Liver (tissue), 8 donors: ENCODE measurements at regions not wholly inside any gene's neighbourhood (a gene's known extent, or its start where the extent isn't known, plus 50 kb on each side); places are given as distances from the start of the nearest gene placed in this dataset.

Experiments used
- DNase-seq: peaks from one replicate; pipeline ENCODE4 v3.0.0-alpha.2; 2017; ENCODE audit warnings: low spot score
- H3K27ac ChIP-seq, 2 donors: one replicate each; pipeline ENCODE4 v1.7.0; 2013; ENCODE audit warnings: inconsistent platforms in 2 of 2, low read length in 2 of 2, control low read depth in 1 of 2, low read depth in 1 of 2, mild to moderate bottlenecking in 1 of 2
- H3K27me3 ChIP-seq, 4 donors: one replicate each; pipeline versions ENCODE4 v1.6.1 to v1.7.0; 2013; ENCODE audit warnings: low read length in 3 of 4, inconsistent platforms in 1 of 4, mild to moderate bottlenecking in 1 of 4, moderate library complexity in 1 of 4; ENCODE audit not compliant: control insufficient read depth in 4 of 4, insufficient read depth in 4 of 4
- H3K36me3 ChIP-seq, 4 donors: one replicate each; pipeline versions ENCODE4 v1.6.1 to v1.7.0; 2013; ENCODE audit warnings: low read length in 3 of 4, mild to moderate bottlenecking in 3 of 4, low read depth in 1 of 4, moderate library complexity in 1 of 4; ENCODE audit not compliant: control insufficient read depth in 4 of 4, insufficient read depth in 3 of 4
- H3K4me1 ChIP-seq, 4 donors: one replicate each; pipeline versions ENCODE4 v1.6.1 to v1.7.0; 2013; ENCODE audit warnings: low read length in 3 of 4, mild to moderate bottlenecking in 3 of 4, moderate library complexity in 1 of 4; ENCODE audit not compliant: control insufficient read depth in 4 of 4, insufficient read depth in 4 of 4
- H3K4me3 ChIP-seq, 3 donors: one replicate each; pipeline versions ENCODE4 v1.6.1 to v1.7.0; 2013; ENCODE audit warnings: low read length in 3 of 3, control low read depth in 1 of 3, low read depth in 1 of 3, mild to moderate bottlenecking in 1 of 3
- H3K9ac ChIP-seq, 2 donors: one replicate each; pipeline ENCODE4 v1.7.0; 2013; ENCODE audit warnings: low read length in 2 of 2, mild to moderate bottlenecking in 2 of 2, moderate library complexity in 2 of 2, control low read depth in 1 of 2, low read depth in 1 of 2
- H3K9me3 ChIP-seq, 4 donors: one replicate each; pipeline versions ENCODE4 v1.6.1 to v1.7.0; 2013; ENCODE audit warnings: low read length in 3 of 4; ENCODE audit not compliant: control insufficient read depth in 4 of 4
- EGR1 ChIP-seq, 2 donors: IDR thresholded peaks; 2 replicates each; pipeline ENCODE4 v1.6.1; 2016 to 2018; ENCODE audit warnings: antibody characterized with exemption in 2 of 2, low read depth in 2 of 2
- FOXA1 ChIP-seq: IDR thresholded peaks from 2 replicates; pipeline ENCODE4 v1.6.1; 2016; ENCODE audit warnings: antibody characterized with exemption
- FOXA2 ChIP-seq: IDR thresholded peaks from 2 replicates; pipeline ENCODE4 v1.6.1; 2016; ENCODE audit warnings: antibody characterized with exemption
- GABPA ChIP-seq, 2 donors: IDR thresholded peaks in 1 of 2; conservative IDR thresholded peaks in 1 of 2; 2 replicates each; pipeline ENCODE4 v1.6.1; 2016; ENCODE audit warnings: antibody characterized with exemption in 2 of 2, mild to moderate bottlenecking in 1 of 2, moderate library complexity in 1 of 2
- HNF4A ChIP-seq, 2 donors: conservative IDR thresholded peaks; 2 replicates each; pipeline ENCODE4 v1.6.1; 2016; ENCODE audit warnings: antibody characterized with exemption in 2 of 2, mild to moderate bottlenecking in 2 of 2
- HNF4G ChIP-seq: IDR thresholded peaks from 2 replicates; pipeline ENCODE4 v1.6.1; 2016; ENCODE audit warnings: antibody characterized with exemption
- NR2F2 ChIP-seq: IDR thresholded peaks from 2 replicates; pipeline ENCODE4 v1.6.1; 2016; ENCODE audit warnings: antibody characterized with exemption
- RAD21 ChIP-seq, 2 donors: IDR thresholded peaks; 2 replicates each; pipeline ENCODE4 v1.6.1; 2016; ENCODE audit warnings: antibody characterized with exemption in 2 of 2, mild to moderate bottlenecking in 2 of 2
- RXRA ChIP-seq, 2 donors: IDR thresholded peaks; 2 replicates each; pipeline ENCODE4 v1.6.1; 2017 to 2018; ENCODE audit warnings: antibody characterized with exemption in 2 of 2, mild to moderate bottlenecking in 1 of 2
- TAF1 ChIP-seq: conservative IDR thresholded peaks from 2 replicates; pipeline ENCODE4 v1.6.1; 2016; ENCODE audit warnings: antibody characterized with exemption, mild to moderate bottlenecking
- YY1 ChIP-seq: IDR thresholded peaks from 2 replicates; pipeline ENCODE4 v1.6.1; 2016; ENCODE audit warnings: antibody characterized with exemption, mild to moderate bottlenecking
- WGBS: extraction: QIAGEN DNeasy Blood & Tissue Kit; methylation state at CpG from one replicate; pipeline ENCODE4 v1.1.7; 2013; 5-methylcytosine and 5-hydroxymethylcytosine counted together
- TF ChIP-seq, protein P1 (sequence below): IDR thresholded peaks from 2 replicates; pipeline ENCODE4 v1.6.1; 2016; ENCODE audit warnings: antibody characterized with exemption
- TF ChIP-seq, protein P2 (sequence below): IDR thresholded peaks from 2 replicates; pipeline ENCODE4 v1.6.1; 2016; ENCODE audit warnings: antibody characterized with exemption
- TF ChIP-seq, protein P3 (sequence below): IDR thresholded peaks from 2 replicates; pipeline ENCODE4 v1.6.1; 2016; ENCODE audit warnings: antibody characterized with exemption, mild to moderate bottlenecking
- TF ChIP-seq, protein P4 (sequence below): fragments of 150-350 bp; IDR thresholded peaks from 2 replicates; pipeline ENCODE4 v1.5.1; 2017; ENCODE audit warnings: improper control_type of control experiment, low read depth, low read length; ENCODE audit not compliant: missing input control
- donor health status: healthy.
- donor health status: healthy.
- donor health status: healthy.
- donor health status: healthy.
- donor health status: healthy.

DNA sequence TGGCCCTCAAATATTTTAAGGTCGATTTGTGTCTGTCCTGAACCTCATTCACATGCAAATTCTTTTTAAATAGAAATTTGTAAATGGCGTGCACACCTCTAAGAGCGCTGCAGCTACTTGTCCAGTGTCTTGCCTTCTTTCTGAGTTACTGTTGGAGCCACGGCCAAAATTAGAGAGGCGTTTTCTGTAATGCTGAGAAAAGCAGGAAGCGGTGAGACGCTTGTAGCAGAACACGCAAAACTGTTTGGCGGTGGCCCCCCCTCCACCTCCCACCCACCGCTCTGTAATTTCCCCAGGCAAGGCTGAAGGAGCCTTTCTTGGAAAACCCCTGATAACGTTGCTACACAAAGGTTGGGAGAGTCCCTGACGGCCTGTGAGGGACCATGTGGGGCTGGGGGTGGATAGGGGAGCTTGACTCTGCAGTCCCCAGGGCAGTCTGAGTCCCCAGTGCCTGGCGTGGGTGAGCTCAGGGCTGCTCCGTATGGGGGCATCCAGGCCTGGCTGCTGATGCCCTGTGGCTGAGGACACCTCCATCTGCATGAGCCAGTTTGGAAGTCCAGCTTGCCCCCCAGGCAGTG, 96.5 kb downstream of the GADD45G start:
- no peaks in the 10 kb centered on the region for H3K36me3 ChIP-seq
- peaks cover 16 to 60% (median 46%) of the 10 kb centered on the region in 4 donors for H3K4me1 ChIP-seq
- TF ChIP-seq HNF4G (no peak), YY1 (no peak)
- no peaks in the 10 kb centered on the region for H3K9me3 ChIP-seq
- no peak overlapping the region for H3K4me3 ChIP-seq
- H3K9ac ChIP-seq = no peak overlapping the region
- DNase-seq = no peak
- H3K27ac ChIP-seq = no peak overlapping the region
- no peaks in the 10 kb centered on the region for H3K27me3 ChIP-seq
- 75% methylated on average over 14 of the region's 14 CpGs for WGBS

DNA sequence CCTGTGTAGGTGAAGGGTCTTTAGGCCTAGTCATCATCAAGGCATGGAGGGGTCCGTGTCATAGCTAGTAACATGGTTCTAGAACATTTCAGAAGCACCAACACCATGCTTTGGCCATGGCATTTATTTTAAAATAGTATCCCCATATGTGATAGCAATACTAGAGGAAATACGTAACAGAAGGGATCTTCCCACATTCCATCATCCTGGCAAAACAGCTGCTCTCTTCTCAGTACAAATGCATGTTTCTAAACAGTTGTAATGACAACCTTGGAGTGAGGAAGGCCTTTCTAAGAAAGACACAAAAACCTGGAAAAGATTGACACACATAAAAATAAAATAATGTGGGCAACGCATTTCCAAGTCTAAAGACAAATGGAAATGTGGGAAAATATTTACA, 97.6 kb downstream of the GADD45G start:
- no peaks in the 10 kb centered on the region for H3K9me3 ChIP-seq
- 92% methylated on average over 3 of the region's 3 CpGs for WGBS
- TF ChIP-seq, protein P1, sequence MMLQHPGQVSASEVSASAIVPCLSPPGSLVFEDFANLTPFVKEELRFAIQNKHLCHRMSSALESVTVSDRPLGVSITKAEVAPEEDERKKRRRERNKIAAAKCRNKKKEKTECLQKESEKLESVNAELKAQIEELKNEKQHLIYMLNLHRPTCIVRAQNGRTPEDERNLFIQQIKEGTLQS = no peak
- TF ChIP-seq EGR1 (IDR thresholded peaks at IDR 0.05; ENCODE audit: low read depth in 2 of 2) (no peak), YY1 (no peak), FOXA1 (no peak), TAF1 (no peak), NR2F2 (no peak), RXRA (IDR thresholded peaks at IDR 0.05) (no peak), GABPA (IDR thresholded peaks at IDR 0.05 in 1 of 2, conservative IDR thresholded peaks at IDR 0.05 in 1 of 2) (no peak), HNF4A (conservative IDR thresholded peaks at IDR 0.05) (no peak), FOXA2 (no peak), HNF4G (no peak), RAD21 (IDR thresholded peaks at IDR 0.05) (no peak)
- TF ChIP-seq, protein P2, sequence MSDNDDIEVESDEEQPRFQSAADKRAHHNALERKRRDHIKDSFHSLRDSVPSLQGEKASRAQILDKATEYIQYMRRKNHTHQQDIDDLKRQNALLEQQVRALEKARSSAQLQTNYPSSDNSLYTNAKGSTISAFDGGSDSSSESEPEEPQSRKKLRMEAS = no peak
- TF ChIP-seq, protein P3, sequence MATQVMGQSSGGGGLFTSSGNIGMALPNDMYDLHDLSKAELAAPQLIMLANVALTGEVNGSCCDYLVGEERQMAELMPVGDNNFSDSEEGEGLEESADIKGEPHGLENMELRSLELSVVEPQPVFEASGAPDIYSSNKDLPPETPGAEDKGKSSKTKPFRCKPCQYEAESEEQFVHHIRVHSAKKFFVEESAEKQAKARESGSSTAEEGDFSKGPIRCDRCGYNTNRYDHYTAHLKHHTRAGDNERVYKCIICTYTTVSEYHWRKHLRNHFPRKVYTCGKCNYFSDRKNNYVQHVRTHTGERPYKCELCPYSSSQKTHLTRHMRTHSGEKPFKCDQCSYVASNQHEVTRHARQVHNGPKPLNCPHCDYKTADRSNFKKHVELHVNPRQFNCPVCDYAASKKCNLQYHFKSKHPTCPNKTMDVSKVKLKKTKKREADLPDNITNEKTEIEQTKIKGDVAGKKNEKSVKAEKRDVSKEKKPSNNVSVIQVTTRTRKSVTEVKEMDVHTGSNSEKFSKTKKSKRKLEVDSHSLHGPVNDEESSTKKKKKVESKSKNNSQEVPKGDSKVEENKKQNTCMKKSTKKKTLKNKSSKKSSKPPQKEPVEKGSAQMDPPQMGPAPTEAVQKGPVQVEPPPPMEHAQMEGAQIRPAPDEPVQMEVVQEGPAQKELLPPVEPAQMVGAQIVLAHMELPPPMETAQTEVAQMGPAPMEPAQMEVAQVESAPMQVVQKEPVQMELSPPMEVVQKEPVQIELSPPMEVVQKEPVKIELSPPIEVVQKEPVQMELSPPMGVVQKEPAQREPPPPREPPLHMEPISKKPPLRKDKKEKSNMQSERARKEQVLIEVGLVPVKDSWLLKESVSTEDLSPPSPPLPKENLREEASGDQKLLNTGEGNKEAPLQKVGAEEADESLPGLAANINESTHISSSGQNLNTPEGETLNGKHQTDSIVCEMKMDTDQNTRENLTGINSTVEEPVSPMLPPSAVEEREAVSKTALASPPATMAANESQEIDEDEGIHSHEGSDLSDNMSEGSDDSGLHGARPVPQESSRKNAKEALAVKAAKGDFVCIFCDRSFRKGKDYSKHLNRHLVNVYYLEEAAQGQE = no peak
- TF ChIP-seq, protein P4, sequence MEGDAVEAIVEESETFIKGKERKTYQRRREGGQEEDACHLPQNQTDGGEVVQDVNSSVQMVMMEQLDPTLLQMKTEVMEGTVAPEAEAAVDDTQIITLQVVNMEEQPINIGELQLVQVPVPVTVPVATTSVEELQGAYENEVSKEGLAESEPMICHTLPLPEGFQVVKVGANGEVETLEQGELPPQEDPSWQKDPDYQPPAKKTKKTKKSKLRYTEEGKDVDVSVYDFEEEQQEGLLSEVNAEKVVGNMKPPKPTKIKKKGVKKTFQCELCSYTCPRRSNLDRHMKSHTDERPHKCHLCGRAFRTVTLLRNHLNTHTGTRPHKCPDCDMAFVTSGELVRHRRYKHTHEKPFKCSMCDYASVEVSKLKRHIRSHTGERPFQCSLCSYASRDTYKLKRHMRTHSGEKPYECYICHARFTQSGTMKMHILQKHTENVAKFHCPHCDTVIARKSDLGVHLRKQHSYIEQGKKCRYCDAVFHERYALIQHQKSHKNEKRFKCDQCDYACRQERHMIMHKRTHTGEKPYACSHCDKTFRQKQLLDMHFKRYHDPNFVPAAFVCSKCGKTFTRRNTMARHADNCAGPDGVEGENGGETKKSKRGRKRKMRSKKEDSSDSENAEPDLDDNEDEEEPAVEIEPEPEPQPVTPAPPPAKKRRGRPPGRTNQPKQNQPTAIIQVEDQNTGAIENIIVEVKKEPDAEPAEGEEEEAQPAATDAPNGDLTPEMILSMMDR = no peak
- no peak overlapping the region for H3K27ac ChIP-seq
- H3K27me3 ChIP-seq = no peaks in the 10 kb centered on the region
- H3K4me1 ChIP-seq = peaks cover 9 to 56% (median 38%) of the 10 kb centered on the region in 4 donors
- H3K9ac ChIP-seq = no peak overlapping the region
- no peak for DNase-seq
- H3K36me3 ChIP-seq = no peaks in the 10 kb centered on the region
- H3K4me3 ChIP-seq = no peak overlapping the region
